Right ventricle myocardium superior (tissue), 1 donor: ENCODE measurements at regions not wholly inside any gene's neighbourhood (a gene's known extent, or its start where the extent isn't known, plus 50 kb on each side); places are given as distances from the start of the nearest gene placed in this dataset.
A peak's percentile ranks its signal among the peaks of the same experiment; 100 is the strongest.
"Not testable (repeated sequence)": the region's sequence is repeated elsewhere in the genome, so short reads cannot be mapped to it uniquely, and the experiment has no call there.

Source experiments
- ATAC-seq: fragments of 200-7000 bp; cut with Tn5 transposase; one replicate; pipeline ENCODE4 v1.9.1; 2020; ENCODE audit warnings: mild to moderate bottlenecking; ENCODE audit not compliant: poor library complexity
- DNase-seq: peaks from one replicate; pipeline ENCODE4 v3.0.0-alpha.2; 2020
- intact Hi-C: fragments of 100-400 bp; cut with DNase I; formaldehyde crosslinking; loops from one replicate; pipeline ENCODE4 v1.11.2; 2022
- donor health status: DM: no; HTN: yes; CAD: no; lungs with severe emphysema.

DNA sequence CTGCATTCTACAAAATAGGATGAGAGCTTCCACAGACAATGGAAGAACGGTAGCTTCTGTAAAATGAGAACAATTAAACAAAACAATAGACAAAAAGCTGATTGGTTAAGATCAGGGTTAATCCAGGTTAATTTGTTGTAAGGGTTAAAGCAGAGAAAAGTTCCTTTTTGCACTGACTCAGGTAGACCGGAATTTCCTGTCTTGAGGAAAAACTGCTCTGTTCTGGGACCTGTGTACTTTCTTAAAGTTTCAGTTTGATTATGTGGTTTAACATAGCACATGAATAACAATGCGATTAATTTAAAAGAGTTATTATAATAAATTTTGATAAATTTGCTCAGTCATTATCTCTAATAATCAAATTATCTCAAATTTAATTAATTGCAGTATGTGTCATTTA lies 86.5 kb upstream of the ZNF658 start:
- intact Hi-C loops, DNase-seq, ATAC-seq: not testable (repeated sequence)

DNA sequence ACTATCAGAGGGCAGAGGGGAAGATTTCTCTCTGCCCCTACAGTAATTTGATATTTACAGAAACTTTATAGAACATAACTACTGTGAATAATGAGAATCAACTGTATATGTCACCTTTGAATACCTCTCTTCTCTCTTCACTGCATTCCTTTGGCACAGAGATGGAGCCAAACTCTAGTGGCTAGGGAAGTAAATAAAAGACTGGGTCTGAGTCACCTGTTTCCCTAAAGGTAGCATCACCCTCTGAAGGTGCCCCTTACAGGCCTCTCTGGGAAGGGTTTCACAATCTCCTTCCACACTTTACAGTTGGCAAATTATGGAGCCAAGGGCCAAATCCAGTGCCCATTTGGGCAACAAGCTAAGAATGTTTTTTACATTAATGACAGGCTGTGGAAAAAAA lies 81.0 kb upstream of the ZNF658 start:
- intact Hi-C loops, DNase-seq: not testable (repeated sequence)

DNA sequence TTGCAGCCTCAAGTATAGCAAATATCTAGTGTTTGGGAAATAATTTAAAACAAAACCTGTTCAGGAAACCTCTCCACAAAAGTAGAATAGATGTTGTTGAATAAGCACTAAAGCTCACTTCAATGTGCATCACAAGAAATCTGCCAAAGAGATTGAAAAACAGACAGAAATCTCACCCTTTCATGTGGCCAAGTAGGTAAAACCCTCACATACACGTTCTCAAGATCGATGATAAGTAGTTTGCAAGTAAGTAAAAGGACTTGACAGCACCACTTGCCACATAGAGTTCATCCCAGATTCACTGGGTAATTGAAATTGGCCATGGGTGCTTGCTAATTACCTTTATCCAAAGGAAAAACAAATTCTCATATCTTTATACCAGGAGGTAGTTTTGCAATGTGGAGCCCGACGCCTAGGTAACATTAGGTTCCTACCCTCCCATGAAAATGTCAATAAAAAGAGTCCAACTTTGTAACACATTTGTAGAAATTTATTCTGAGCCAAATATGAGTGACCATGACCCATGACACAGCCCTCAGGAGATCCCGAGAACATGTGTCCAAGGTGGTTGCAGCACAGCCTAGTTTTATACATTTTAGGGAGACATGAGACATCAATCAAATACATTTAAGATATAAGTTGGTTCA lies 80.4 kb upstream of the ZNF658 start:
- ATAC-seq, DNase-seq, intact Hi-C loops: not testable (repeated sequence)

More for the DNA sequence above, 81.0 kb upstream of the ZNF658 start:
- ATAC-seq, result not testable (repeated sequence)

DNA sequence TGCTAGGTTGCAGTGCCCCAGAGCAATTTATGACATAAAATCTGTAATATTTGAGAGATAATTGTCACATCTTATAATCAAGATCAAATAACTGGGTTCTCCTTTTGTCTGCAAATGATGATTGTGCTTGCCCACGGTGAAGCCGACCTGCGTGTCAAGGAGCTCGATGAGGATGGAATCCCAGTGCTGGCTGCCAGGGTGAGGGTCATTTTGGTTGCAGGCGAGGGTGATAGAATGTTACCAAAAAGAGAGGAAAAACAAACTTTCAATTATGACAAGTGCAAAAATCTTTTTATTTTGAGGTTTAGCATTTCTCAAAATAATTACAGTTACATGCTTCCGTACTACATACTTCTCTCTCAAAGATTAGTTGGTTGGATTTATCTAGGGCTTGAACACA lies 76.4 kb upstream of the ZNF658 start:
- DNase-seq, intact Hi-C loops, ATAC-seq: not testable (repeated sequence)

DNA sequence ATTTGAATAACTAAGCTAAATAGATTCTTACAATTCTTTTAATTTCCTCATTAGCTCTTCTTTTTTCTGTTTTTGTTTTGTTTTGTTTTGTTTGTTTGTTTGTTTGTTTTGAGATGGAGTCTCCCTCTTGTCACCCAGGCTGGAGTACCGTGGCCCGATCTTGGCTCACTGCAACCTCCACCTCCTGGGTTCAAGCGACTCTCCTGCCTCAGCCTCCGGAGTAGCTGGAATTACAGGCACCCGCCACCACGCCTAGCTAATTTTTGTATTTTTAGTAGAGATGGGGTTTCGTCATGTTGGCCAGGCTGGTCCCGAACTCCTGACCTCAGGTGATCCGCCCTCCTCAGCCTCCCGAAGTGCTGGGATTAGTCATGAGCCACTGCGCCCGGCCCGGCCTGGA lies 70.7 kb upstream of the ZNF658 start:
- intact Hi-C loops, DNase-seq, ATAC-seq: not testable (repeated sequence)

DNA sequence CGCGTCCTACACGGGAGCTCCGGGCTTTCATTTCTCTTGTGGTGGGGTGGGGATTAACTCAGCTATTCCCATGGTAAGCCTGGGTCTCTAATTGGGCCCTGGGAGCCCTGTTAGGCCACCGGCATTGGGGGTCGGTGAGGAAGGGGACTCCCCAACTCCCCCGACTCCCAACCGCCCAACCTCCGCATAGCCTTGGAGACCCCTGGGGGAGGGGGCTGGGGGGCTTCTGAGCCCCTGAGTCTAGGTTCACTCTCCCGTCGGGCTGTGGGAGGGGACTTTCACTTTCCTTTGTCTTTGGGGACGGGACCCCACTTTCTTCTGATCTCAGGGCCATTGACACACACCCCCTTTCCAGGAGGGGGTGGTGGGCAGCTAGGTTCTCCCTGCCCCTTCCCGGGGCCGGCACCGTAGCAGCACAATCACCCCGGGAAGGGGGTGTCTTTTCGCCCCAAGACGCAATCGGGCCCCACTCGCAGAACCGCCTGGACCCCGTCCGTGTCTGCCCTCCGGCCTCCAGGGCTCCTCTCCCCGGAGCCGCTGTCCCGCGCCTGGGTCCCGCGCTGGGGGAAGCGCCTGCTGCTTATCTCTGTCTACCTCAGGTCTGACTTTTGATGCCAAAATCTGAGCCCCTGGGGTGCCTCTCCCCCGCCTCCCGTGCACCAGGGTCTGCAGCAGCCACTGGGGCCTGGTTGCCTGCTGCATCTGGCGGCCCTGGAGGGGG lies 69.6 kb upstream of the ZNF658 start:
- ATAC-seq, result peak; percentile 22
- intact Hi-C loops, DNase-seq: not testable (repeated sequence)

DNA sequence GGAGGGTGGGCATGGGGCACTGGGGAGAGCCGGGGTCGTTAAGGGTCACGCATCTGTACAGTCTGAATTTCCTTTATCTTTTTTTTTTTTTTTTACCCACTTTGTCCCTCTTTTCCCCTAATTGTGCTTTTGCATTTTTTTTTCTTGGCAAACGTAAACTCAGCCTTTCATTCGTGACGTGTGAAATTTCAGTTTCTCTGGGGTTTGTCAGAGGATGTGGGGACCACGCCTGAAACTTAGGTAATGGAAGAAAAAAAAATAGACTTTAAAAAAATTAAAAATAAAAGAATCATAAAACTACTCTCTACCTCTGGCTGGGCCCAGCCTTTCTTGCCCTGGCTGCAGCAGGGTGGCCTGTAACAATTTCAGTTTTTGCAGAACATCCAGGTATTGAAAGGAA lies 68.3 kb upstream of the ZNF658 start:
- ATAC-seq, DNase-seq, intact Hi-C loops: not testable (repeated sequence)

DNA sequence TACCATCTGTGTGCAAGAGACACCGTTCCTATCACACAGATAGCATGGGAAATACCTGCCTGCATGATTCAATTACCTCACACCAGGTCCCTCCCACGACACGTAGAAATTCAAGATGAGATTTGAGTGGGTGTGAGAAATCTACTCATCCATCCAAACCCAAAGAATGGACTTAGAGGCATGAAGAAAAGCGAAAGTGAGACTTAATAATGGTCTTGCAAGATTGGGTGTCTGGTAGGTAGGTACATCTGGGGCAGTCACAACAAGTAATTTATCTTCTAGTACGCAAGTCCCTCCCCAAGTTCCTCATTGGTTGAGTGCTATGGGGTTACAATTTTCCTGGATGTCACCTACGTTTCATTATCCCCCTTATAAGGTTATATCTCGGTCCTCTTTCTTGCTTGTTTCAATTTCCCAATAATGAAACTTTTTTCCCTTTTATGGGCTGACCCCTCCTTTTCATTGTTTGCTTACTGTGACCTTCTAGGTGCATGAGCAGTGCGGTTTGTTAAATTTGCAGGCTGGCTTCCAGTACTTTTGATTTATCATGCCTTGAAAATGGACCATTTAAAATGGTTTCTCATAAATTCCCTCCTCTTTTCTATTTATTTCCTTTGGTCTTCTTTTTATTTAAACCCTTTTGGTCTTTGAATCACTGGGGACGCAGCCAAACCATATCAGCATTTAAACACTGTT lies 63.1 kb upstream of the ZNF658 start:
- intact Hi-C loops, ATAC-seq, DNase-seq: not testable (repeated sequence)
